Suprapubic skin (tissue), 4 donors: ENCODE measurements at regions not wholly inside any gene's neighbourhood (a gene's known extent, or its start where the extent isn't known, plus 50 kb on each side); places are given as distances from the start of the nearest gene placed in this dataset.

ENCODE experiments used
- DNase-seq, 2 donors: peaks; one replicate each; pipeline ENCODE4 v3.0.0-alpha.2; 2019; ENCODE audit warnings: low spot score in 2 of 2
- H3K27ac ChIP-seq: fragments of 200-600 bp; sonication (generic); one replicate; pipeline ENCODE4 v1.5.1; 2019
- H3K27me3 ChIP-seq: fragments of 200-600 bp; sonication (generic); one replicate; pipeline ENCODE4 v1.5.1; 2019
- H3K36me3 ChIP-seq: fragments of 200-600 bp; sonication (generic); one replicate; pipeline ENCODE4 v1.5.1; 2019
- H3K4me1 ChIP-seq: fragments of 200-600 bp; sonication (generic); one replicate; pipeline ENCODE4 v1.5.1; 2019
- H3K4me3 ChIP-seq: fragments of 200-600 bp; sonication (generic); one replicate; pipeline ENCODE4 v1.5.1; 2019; ENCODE audit warnings: mild to moderate bottlenecking
- H3K9me3 ChIP-seq: fragments of 200-600 bp; sonication (generic); one replicate; pipeline ENCODE4 v1.5.1; 2019
- CTCF ChIP-seq, 2 donors: fragments of 200-600 bp in 1 of 2; fragments of 450-650 bp in 1 of 2; sonication (generic) in 1 of 2; IDR thresholded peaks; one replicate each; pipeline ENCODE4 v1.5.1; 2016 to 2019; ENCODE audit warnings: antibody characterized with exemption in 2 of 2, mild to moderate bottlenecking in 1 of 2, moderate library complexity in 1 of 2
- EP300 ChIP-seq: sonication (generic); formaldehyde crosslinking; IDR thresholded peaks from one replicate; pipeline ENCODE4 v1.6.1; 2017; ENCODE audit warnings: antibody characterized with exemption
- POLR2A ChIP-seq, 2 donors: fragments of 450-650 bp; IDR thresholded peaks; one replicate each; pipeline ENCODE4 v1.6.1; 2017; ENCODE audit warnings: antibody characterized with exemption in 2 of 2, mild to moderate bottlenecking in 2 of 2, moderate library complexity in 2 of 2
- POLR2AphosphoS5 ChIP-seq, 3 donors: sonication (generic); formaldehyde crosslinking; IDR thresholded peaks; one replicate each; pipeline ENCODE4 v1.6.1; 2017; ENCODE audit warnings: antibody characterized with exemption in 3 of 3
- WGBS: methylation state at CpG from one replicate; pipeline ENCODE4 v1.1.5; 2018; 5-methylcytosine and 5-hydroxymethylcytosine counted together

DNA sequence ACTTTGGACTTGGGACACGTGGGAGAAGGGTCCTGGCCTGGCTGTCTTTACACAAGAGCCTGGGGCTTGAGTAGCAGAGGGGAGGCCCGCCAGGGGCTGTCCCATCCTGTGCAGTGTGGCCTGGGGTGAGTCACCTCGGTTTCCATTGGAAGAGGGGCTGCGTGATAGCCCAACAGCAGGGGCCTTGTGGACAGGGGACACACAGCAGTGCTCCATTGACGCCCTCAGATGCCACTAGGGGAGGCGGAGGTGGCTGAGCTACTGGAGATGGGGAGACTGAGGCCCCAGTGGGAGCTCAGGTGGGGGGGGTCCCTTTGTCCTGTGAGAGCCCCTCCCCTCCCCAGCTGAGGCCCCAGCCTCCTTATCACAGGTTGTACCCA is 50.0 kb upstream of the RNU6ATAC start:
- WGBS, result 100% methylated on average over 2 of the region's 6 CpGs
- no peak for TF ChIP-seq POLR2AphosphoS5 (IDR thresholded peaks at IDR 0.05)
- no peaks in the 10 kb centered on the region for H3K9me3 ChIP-seq
- no peak overlapping the region for H3K27ac ChIP-seq
- H3K36me3 ChIP-seq, result no peaks in the 10 kb centered on the region
- H3K27me3 ChIP-seq, result no peaks in the 10 kb centered on the region
- H3K4me1 ChIP-seq, result peaks cover 25% of the 10 kb centered on the region
- no peak overlapping the region for H3K4me3 ChIP-seq
- DNase-seq, result peak in 1 of 2 donors; percentile 58

DNA sequence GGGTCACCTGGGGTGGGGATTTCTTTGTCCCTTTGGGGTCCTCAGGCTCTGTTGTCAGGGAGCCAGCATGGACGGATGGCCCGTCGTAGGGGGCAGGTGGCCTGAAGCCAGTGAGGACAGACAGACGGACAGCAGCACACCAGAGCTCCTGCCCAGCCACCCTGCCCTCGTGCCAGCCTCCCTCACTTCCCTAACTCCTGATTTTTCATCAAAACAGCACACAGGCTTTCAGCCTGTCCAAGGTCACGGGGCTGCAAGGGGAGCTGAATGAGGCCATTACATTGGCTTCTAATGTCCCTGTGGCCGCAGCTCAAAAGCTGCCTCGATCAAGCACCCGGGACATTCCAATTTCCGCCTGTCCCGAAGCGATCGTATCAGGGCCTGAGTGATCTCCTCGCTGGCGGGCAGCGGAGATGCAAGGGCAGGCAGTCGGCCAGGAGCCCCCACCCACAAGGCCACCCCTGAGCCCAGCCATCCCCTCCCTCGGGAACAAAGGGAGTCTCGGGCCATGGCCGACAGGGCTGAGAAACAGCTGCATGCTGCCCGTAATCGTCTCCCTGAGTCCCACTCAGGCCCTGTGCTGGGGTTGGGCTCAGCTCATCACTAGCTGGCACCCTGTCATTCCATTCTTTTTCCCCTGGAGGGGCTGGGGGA is 50.5 kb upstream of the RNU6ATAC start:
- WGBS, result 78% methylated on average over 11 of the region's 22 CpGs
- TF ChIP-seq EP300 (no peak), POLR2A (IDR thresholded peaks at IDR 0.05) (no peak), POLR2AphosphoS5 (IDR thresholded peaks at IDR 0.05) (no peak), CTCF (IDR thresholded peaks at IDR 0.05) (no peak)
- H3K4me3 ChIP-seq, result no peak overlapping the region
- no peaks in the 10 kb centered on the region for H3K9me3 ChIP-seq
- no peak overlapping the region for H3K27ac ChIP-seq
- no peaks in the 10 kb centered on the region for H3K27me3 ChIP-seq
- peaks cover 25% of the 10 kb centered on the region for H3K4me1 ChIP-seq
- no peaks in the 10 kb centered on the region for H3K36me3 ChIP-seq
- peak in 1 of 2 donors; percentile 57 for DNase-seq

DNA sequence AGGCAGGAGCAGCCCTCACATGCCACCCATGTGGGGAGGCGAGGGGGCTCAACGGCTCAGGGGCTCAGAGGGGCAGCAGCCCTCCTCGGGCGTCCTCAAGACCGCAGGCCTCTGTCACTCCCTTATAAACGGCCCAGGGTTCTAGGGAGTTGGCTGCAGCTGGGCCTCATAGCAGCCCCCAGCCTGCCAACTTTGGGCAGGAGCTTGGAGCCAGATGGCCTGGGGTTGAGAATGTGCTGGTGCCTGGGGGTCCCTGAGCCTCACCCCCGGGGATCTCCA is 51.0 kb upstream of the RNU6ATAC start:
- H3K4me3 ChIP-seq, result no peak overlapping the region
- H3K27ac ChIP-seq, result no peak overlapping the region
- TF ChIP-seq CTCF (IDR thresholded peaks at IDR 0.05) (no peak), EP300 (no peak), POLR2A (IDR thresholded peaks at IDR 0.05) (no peak), POLR2AphosphoS5 (IDR thresholded peaks at IDR 0.05) (no peak)
- no peaks in the 10 kb centered on the region for H3K27me3 ChIP-seq
- H3K36me3 ChIP-seq, result no peaks in the 10 kb centered on the region
- peaks cover 23% of the 10 kb centered on the region for H3K4me1 ChIP-seq
- peak in 1 of 2 donors; percentile 58 for DNase-seq
- H3K9me3 ChIP-seq, result no peaks in the 10 kb centered on the region
- WGBS, result 33% methylated on average over 1 of the region's 7 CpGs

GRCh38 chr9:134215699-134216448 is 51.5 kb upstream of the RNU6ATAC start:
- H3K9me3 ChIP-seq, result no peaks in the 10 kb centered on the region
- no peak for TF ChIP-seq EP300
- TF ChIP-seq POLR2A (IDR thresholded peaks at IDR 0.05), result no peak
- TF ChIP-seq CTCF (IDR thresholded peaks at IDR 0.05), result no peak
- TF ChIP-seq POLR2AphosphoS5 (IDR thresholded peaks at IDR 0.05), result no peak
- DNase-seq, result peak in 1 of 2 donors; percentile 50
- H3K27me3 ChIP-seq, result no peaks in the 10 kb centered on the region
- no peak overlapping the region for H3K27ac ChIP-seq
- H3K4me3 ChIP-seq, result no peak overlapping the region
- H3K36me3 ChIP-seq, result no peaks in the 10 kb centered on the region
- peaks cover 17% of the 10 kb centered on the region for H3K4me1 ChIP-seq
- WGBS, result 64% methylated on average over 19 of the region's 32 CpGs

DNA sequence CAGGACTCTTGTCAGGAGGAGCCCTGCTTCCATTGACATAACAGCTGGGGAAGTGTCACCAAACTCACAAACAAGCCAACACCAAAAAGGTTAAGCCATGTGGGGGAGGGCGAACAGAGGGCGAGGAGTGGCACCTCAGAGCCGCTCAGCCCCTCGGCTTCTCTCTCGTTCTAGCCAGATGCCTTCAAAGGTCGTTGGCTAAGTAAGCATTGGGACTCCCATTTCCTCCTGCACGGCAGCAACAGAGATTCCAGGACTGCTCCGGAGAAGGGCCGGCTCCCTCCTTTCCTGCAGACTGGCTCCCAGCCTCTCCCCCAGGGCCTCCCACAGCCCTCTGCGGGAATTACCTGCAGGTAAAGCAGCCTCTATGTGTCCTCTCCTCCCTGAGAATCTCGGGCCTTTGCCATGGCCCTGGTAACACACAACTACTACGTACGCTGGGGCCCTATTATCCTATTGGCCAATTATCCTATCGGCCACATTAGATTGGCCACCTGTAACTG is 52.1 kb upstream of the RNU6ATAC start:
- no peak overlapping the region for H3K4me3 ChIP-seq
- peak in 1 of 2 donors; percentile 45 for DNase-seq
- peaks cover 11% of the 10 kb centered on the region for H3K4me1 ChIP-seq
- no peaks in the 10 kb centered on the region for H3K36me3 ChIP-seq
- H3K27ac ChIP-seq, result no peak overlapping the region
- TF ChIP-seq POLR2A (IDR thresholded peaks at IDR 0.05) (no peak), EP300 (no peak), POLR2AphosphoS5 (IDR thresholded peaks at IDR 0.05) (no peak), CTCF (IDR thresholded peaks at IDR 0.05) (no peak)
- no peaks in the 10 kb centered on the region for H3K27me3 ChIP-seq
- 85% methylated on average over 14 of the region's 14 CpGs for WGBS
- H3K9me3 ChIP-seq, result no peaks in the 10 kb centered on the region
